ENCODE measurements at regions not wholly inside any gene's neighbourhood (a gene's known extent, or its start where the extent isn't known, plus 50 kb on each side); places are given as distances from the start of the nearest gene placed in this dataset.

GRCh38 chr1:34670982-34671381, 83.9 kb upstream of the GJB5 start:
- no peak for DNase-seq

DNA sequence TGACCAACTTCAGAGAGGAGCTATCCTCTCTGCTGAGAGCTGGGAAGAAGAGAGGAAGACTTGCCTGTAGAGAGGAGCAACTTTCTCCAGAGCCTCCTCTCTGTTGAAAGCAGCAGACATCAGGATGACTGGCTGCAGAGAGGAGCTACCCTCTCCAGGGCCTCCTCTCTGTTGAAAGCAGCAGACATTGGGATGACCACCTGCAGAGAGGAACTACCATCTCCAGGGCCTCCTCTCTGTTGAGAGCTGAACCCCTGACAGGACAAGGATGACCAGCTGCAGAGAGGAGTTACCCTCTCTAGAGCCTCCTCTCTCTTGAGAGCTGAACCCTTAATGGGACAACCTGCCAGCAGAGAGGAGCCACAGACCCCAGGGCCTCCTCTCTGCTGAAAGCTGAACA, 83.0 kb upstream of the GJB5 start:
- no peak for DNase-seq

DNA sequence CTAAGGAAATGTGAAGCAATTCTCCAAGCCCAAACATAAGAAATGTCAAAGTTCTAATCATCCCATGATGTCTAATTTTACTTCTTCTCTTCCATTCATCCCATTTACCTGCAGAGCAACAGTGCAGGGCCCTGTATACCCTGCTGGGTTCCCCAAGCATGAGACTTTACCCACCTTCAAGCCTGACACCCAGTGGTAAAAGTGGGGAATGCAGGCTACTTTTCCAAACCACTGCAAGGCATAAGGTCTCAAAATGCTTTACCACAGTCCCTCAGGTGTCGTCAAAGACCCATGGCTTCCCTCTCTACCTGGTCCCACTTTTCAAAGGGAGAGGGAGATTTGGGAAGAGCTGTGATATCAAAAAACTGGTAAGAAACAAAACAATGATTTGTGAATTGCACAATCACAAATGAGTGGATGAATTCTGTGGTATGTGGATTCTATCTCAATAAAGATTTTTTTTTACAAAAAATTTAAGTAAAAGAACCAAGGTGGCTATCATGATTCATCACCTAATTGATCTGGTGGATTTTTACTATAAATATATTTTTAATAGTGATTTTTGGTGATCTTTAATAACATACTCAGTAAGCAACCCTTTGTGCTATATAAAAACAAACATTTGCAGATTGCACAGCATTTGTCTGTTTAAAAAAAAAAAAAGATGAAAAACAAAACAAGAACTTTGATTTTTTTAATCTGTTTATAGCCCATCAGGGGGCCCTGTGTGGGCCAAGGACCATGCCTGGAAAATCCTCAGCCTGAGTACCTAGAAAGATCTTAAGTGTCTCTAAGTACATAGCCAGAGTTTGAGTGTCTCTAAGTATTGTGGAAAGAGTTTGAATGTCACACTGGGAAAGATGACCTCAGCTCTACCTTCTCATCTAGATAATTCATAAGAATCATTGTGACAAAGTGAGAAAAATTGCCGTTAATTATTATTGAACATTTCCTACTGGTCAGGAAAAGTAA, 73.1 kb upstream of the GJB5 start:
- peak; percentile 18 to 26 for DNase-seq

DNA sequence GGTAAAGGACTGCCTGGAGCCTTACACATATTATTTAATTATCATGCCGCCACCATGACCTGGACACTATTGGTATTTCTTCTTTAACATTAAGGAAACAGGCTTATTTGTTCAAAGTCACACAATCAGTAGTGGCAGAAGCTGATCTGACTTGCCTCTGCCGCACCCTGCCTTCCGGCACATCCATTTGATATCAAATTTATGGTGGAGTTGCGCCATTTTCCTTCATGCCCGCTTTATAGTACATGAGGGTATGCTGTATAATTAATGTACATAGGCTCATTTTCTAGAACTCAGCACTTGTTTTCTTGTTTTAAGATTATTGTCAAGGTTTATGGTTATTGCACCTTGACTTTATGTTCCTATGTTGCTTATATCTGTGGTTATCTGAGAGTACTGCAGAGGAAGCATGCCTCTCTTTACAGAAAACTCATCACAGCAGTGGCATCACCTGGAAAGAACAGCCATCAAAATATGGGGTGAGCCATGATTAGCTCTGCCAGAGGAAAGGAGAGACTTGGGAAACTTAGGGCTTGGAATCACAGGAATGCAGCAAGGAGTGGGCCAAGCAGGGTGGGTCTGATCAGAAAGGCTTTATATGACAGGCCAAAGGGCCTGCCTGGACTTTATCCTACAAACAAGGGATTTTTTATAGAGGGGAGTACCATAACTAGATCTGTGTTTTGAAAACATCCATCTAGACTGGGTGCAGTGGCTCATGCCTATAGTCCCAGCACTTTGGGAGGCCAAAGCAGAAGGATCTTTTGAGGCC, 72.2 kb upstream of the GJB5 start:
- no peak for DNase-seq

DNA sequence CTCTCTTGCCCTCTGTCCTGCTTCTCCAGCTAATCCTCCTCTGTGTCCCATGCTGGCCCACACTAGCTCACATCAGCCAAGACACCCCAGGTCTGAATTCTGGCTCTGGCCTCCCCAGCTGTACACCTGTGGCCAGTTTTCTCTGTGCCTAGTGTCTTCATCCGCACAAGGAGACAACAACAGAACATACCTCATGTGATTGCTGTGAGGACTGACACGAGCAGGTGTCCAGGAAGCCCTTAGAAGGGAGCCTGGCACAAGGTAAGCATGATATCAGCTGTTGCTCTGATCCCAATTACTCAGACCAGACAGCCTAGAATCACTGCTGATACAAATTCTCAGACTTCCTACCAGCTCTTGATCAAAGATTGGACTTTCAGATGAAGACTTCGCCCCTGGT, 71.2 kb upstream of the GJB5 start:
- DNase-seq = no peak

GRCh38 chr1:34684266-34684665, 70.6 kb upstream of the GJB5 start:
- DNase-seq = no peak

DNA sequence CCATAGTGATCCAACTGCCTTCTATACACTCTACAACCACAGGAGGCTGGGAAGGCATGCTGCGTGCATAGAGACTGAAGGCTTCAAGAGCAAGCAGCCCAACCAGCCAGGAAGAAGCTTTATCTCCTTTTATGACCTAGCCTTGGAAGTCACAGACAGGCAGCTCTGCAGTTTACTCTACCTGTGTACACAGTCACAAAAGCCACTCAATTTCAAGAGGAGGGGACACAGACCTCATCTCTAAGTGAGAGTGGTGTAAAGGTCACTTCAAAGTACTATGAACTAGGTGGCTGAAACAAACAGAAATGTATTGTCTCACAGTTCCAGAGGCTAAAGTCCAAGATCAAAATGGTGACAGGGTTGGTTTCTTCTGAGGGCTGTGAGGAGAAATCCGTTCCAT, 69.6 kb upstream of the GJB5 start:
- no peak for DNase-seq

DNA sequence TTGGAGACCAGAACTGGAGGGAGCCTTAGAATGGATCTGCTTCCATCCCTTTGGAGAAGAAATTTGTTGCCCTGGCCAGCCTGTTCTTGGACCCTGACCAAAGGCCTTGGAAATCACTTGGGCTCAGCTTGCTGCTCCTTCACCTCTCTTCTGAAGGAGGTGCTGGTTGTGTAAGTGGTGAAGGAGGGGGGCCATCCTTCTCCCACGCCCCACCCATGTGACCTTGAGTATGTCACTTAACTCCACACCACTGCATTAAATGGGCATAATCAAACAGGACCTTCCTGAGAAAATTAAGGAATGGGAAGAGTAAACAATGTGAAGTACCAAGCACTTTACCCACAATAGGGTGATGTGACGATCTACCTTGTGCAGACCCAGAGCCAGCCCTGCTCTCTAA, 68.3 kb upstream of the GJB5 start:
- DNase-seq = no peak

- no peak for DNase-seq
Observed at GRCh38 chr1:34688006-34688741, 66.7 kb upstream of the GJB5 start.

DNA sequence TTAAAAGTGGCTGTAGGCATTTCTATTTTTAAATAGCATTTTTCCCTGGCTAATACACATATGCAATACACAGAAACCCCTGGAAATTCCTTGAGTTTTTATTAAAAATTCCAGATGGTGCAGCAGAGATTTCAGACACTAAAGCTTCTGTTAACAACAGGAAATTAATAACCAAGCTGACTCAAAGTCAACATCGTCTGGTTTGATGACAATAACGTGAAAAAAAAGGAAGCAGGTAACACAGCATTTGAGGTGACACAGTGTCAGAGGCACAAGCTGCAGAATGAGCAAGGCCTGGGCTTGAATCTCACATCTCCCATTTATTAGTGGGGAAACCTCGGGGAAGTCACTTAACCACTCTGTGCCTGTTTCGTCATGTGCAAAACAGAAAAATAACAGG, 64.6 kb upstream of the GJB5 start:
- DNase-seq = no peak

DNA sequence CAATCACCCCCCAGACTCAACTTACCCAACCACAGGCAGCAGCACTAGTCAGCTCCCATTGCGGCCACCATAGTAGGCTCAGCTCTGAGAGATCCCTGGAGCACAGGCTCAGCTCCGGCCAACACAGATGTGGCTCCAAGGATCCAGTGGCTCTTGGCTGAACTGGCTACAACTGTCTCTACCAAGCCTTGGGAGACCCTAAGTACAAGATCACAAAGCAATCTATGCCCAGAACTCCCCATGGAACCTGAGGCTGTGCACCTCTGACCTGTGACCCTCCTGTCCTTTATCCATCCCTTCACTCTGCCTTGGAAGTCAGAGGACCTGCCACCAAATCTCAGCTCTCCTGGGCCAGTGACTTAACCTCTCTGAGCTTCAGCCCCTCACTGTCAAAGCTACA, 61.8 kb upstream of the GJB5 start:
- no peak for DNase-seq

GRCh38 chr1:34694383-34694782, 60.5 kb upstream of the GJB5 start:
- no peak for DNase-seq

DNA sequence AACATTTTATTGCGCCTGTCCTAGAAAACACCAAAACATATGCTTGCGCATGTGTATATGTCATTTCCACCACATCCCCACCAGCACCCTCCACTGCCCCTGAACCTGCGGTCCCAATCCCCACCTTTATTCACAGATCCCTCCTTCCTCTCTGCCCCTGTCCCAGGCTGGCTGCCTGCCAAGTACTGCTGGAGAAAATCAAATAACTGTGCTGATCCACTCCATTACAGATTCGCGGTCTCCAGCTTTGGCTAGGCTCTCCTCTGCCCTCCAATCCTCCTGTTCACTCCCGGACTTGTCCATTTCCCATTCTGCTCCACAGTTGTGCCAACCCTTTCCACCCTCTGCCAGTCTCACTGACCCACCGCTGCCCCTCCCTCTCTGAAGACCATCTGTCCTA, 59.3 kb upstream of the GJB5 start:
- DNase-seq = no peak

GRCh38 chr1:34696230-34696629, 58.6 kb upstream of the GJB5 start:
- no peak for DNase-seq

- DNase-seq = no peak
Observed at GRCh38 chr1:34696981-34697380, 57.9 kb upstream of the GJB5 start.

GRCh38 chr1:34697818-34698217, 57.0 kb upstream of the GJB5 start:
- DNase-seq = no peak

- DNase-seq = no peak
Observed at GRCh38 chr1:34701326-34702060, 53.4 kb upstream of the GJB5 start.
